GM12878 (cell line): ENCODE measurements at regions not wholly inside any gene's neighbourhood (a gene's known extent, or its start where the extent isn't known, plus 50 kb on each side); places are given as distances from the start of the nearest gene placed in this dataset.

Experiments used
- ATAC-seq: fragments of 200-7000 bp; cut with Tn5 transposase; 3 replicates; pipeline ENCODE4 v1.9.1; 2020; ENCODE audit warnings: mild to moderate bottlenecking, moderate library complexity
- BruUV-seq: library from RNA; stranded (reverse); fragments of 400-500 nt; replicated peaks from 2 replicates; lab custom pipeline; 2021; lab: Mats Ljungman, UMichigan
- CTCF ChIA-PET: fragments of 300-600 bp; sonication (Branson Sonifier 250); formaldehyde crosslinking; extraction: SDS; loops from one replicate; lab custom pipeline; 2021; ENCODE audit warnings: inconsistent platforms; lab: Yijun Ruan, JAX
- POLR2A ChIA-PET: fragments of 350-600 bp; formaldehyde crosslinking; extraction: SDS; loops from one replicate; lab custom pipeline; 2021; ENCODE audit warnings: inconsistent platforms; lab: Charles Lee
- RAD21 ChIA-PET: fragments of 300-600 bp; sonication (Branson Sonifier 250); formaldehyde crosslinking; loops from one replicate; lab custom pipeline; 2023; ENCODE audit warnings: antibody characterized with exemption; ENCODE audit not compliant: unreplicated experiment; lab: Charles Lee
- SMC1A ChIA-PET: fragments of 300-600 bp; sonication (Branson Sonifier 250); formaldehyde crosslinking; loops from one replicate; lab custom pipeline; 2023; ENCODE audit not compliant: unreplicated experiment, uncharacterized antibody; lab: Charles Lee
- DNase-seq: peaks from one replicate; pipeline ENCODE4 v3.0.0-alpha.2; 2011; ENCODE audit warnings: low read depth, low spot score
- FAIRE-seq: peaks from 3 replicates; lab custom pipeline; 2011; peaks lifted over from hg19 to GRCh38; lab: Jason Lieb, UNC
- H2AFZ ChIP-seq: 2 replicates; pipeline ENCODE4 v1.6.0; 2011; ENCODE audit warnings: low read depth, low read length, control low read depth; ENCODE audit not compliant: control insufficient read depth
- H3K27ac ChIP-seq: 2 replicates; pipeline ENCODE4 v1.5.1; 2011; ENCODE audit warnings: control low read depth; ENCODE audit not compliant: control insufficient read depth, insufficient read depth
- H3K27me3 ChIP-seq, 2 experiments: replicated peaks in 1 of 2; 2 replicates each; pipeline versions ENCODE4 v1.6.0 to v1.6.1; 2011; ENCODE audit warnings: low read length in 1 of 2; ENCODE audit not compliant: control insufficient read depth in 2 of 2, insufficient read depth in 2 of 2
- H3K36me3 ChIP-seq, 2 experiments: 2 replicates each; pipeline ENCODE4 v1.5.1; 2011; ENCODE audit warnings: low read length in 1 of 2; ENCODE audit not compliant: control insufficient read depth in 2 of 2, insufficient read depth in 2 of 2
- H3K4me1 ChIP-seq: 2 replicates; pipeline ENCODE4 v1.6.1; 2011; ENCODE audit warnings: mild to moderate bottlenecking, low read length, moderate library complexity, mixed read lengths; ENCODE audit not compliant: control insufficient read depth, insufficient read depth
- H3K4me2 ChIP-seq: 2 replicates; pipeline ENCODE4 v1.6.0; 2011; ENCODE audit warnings: control low read depth; ENCODE audit not compliant: control insufficient read depth, insufficient read depth
- H3K4me3 ChIP-seq: fragments of 200-600 bp; sonication (generic); 2 replicates; pipeline ENCODE4 v1.5.1; 2016
- H3K79me2 ChIP-seq: 2 replicates; pipeline ENCODE4 v1.6.0; 2011; ENCODE audit warnings: low read length; ENCODE audit not compliant: control insufficient read depth, insufficient read depth
- H3K9ac ChIP-seq: 2 replicates; pipeline ENCODE4 v1.8.0; 2011; ENCODE audit warnings: low read length, control low read depth, mixed read lengths; ENCODE audit not compliant: control insufficient read depth, insufficient read depth
- H3K9me3 ChIP-seq: replicated peaks from 3 replicates; pipeline ENCODE4 v1.5.1; 2011; ENCODE audit warnings: mild to moderate bottlenecking, low read length; ENCODE audit not compliant: control insufficient read depth, insufficient read depth
- H4K20me1 ChIP-seq: 2 replicates; pipeline ENCODE4 v1.6.0; 2011; ENCODE audit not compliant: control insufficient read depth, insufficient read depth
- BMI1 ChIP-seq: fragments of 450-650 bp; IDR thresholded peaks from 2 replicates; pipeline ENCODE4 v1.6.1; 2016; ENCODE audit warnings: mild to moderate bottlenecking, moderate library complexity, borderline replicate concordance
- HDAC2 ChIP-seq: fragments of 200-600 bp; sonication (generic); IDR thresholded peaks from 2 replicates; pipeline ENCODE4 v1.6.1; 2017
- MEF2A ChIP-seq: IDR thresholded peaks from 2 replicates; pipeline ENCODE4 v1.6.1; 2011; ENCODE audit warnings: low read depth, mild to moderate bottlenecking, low read length, moderate library complexity; ENCODE audit not compliant: insufficient read depth
- NR2F1 ChIP-seq: fragments of 450-650 bp; conservative IDR thresholded peaks from 2 replicates; pipeline ENCODE4 v1.6.1; 2017; ENCODE audit warnings: mild to moderate bottlenecking
- SIN3A ChIP-seq: IDR thresholded peaks from 2 replicates; pipeline ENCODE4 v1.6.1; 2012; ENCODE audit warnings: low read depth, low read length, improper control_type of control experiment
- ZNF217 ChIP-seq: fragments of 450-650 bp; IDR thresholded peaks from 2 replicates; pipeline ENCODE4 v1.6.1; 2017; ENCODE audit warnings: antibody characterized with exemption, mild to moderate bottlenecking
- ZNF384 ChIP-seq: IDR thresholded peaks from 2 replicates; pipeline ENCODE4 v1.6.1; 2012; ENCODE audit warnings: low read depth, mild to moderate bottlenecking, low read length, improper control_type of control experiment, borderline replicate concordance
- WGBS: methylation state at CpG from one replicate; pipeline ENCODE4 v1.1.6; 2016; ENCODE audit warnings: low lambda C conversion rate; ENCODE audit not compliant: insufficient replicate concordance, insufficient coverage; ENCODE audit errors: missing lambda C conversion rate; 5-methylcytosine and 5-hydroxymethylcytosine counted together
- in situ Hi-C: fragments of 300-500 bp; cut with MboI; formaldehyde crosslinking; loops from 9 replicates; pipeline ENCODE4 v1.14.3; 2018; ENCODE audit warnings: mixed read lengths
- intact Hi-C: fragments of 100-400 bp; cut with micrococcal nuclease; formaldehyde crosslinking; loops from one replicate; pipeline ENCODE4 v1.14.2; 2022; ENCODE audit not compliant: unreplicated experiment
- TF ChIP-seq, protein P1 (sequence below): IDR thresholded peaks from 2 replicates; pipeline ENCODE4 v1.6.1; 2012; ENCODE audit warnings: low read depth, low read length, improper control_type of control experiment
- TF ChIP-seq, protein P2 (sequence below): fragments of 450-650 bp; IDR thresholded peaks from 2 replicates; pipeline ENCODE4 v1.6.1; 2016; ENCODE audit warnings: mild to moderate bottlenecking, moderate library complexity, borderline replicate concordance
- TF ChIP-seq, protein P3 (sequence below): IDR thresholded peaks from 2 replicates; pipeline ENCODE4 v1.6.1; 2011; ENCODE audit warnings: borderline replicate concordance, low read depth, mild to moderate bottlenecking, moderate library complexity, mixed read lengths, low read length; ENCODE audit not compliant: insufficient read depth; ENCODE audit errors: extremely low read length

DNA sequence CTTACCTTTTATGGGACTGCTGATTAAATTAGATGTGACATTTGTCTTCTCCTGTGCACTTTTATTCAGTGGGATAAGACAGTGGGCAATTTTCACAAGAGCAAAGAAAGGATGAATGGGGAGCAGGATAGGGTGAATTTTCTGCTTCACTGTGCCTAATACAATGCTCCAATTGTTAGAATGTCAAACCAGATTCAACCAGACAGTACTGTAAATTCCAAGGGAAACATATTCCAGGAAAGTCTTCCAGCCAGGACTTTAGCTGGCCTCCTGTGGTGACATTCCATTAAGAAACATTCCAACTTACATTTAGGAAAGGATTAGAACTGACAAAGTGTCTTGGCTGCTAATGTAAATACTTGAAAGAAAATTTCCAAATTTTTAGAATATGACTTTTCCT, 100.1 kb upstream of the PROK2 start:
- CTCF ChIA-PET = interaction anchor here (2.4 kb wide), 1 partner anchor 10 kb away, joined by 9 read pairs; no protein-coding TSS in a partner anchor
- H3K4me3 ChIP-seq = no peak overlapping the region
- POLR2A ChIA-PET = no interaction called here
- H3K36me3 ChIP-seq = no peaks in the 10 kb centered on the region
- H3K27me3 ChIP-seq = no peaks in the 10 kb centered on the region; a peak in 2 of 4 replicates
- SMC1A ChIA-PET = no interaction called here
- no peak overlapping the region for H3K9ac ChIP-seq
- BruUV-seq = no TSS peak
- RAD21 ChIA-PET = interaction anchor here (1.6 kb wide), 1 partner anchor 10 kb away, joined by 3 read pairs; no protein-coding TSS in a partner anchor
- H3K4me2 ChIP-seq = no peak overlapping the region
- H4K20me1 ChIP-seq = no peaks in the 10 kb centered on the region
- ATAC-seq = no peak
- no peak for DNase-seq
- no peak overlapping the region for H2AFZ ChIP-seq
- TF ChIP-seq, protein P1, sequence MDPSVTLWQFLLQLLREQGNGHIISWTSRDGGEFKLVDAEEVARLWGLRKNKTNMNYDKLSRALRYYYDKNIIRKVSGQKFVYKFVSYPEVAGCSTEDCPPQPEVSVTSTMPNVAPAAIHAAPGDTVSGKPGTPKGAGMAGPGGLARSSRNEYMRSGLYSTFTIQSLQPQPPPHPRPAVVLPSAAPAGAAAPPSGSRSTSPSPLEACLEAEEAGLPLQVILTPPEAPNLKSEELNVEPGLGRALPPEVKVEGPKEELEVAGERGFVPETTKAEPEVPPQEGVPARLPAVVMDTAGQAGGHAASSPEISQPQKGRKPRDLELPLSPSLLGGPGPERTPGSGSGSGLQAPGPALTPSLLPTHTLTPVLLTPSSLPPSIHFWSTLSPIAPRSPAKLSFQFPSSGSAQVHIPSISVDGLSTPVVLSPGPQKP = no peak
- TF ChIP-seq ZNF217 = no peak
- no peak for TF ChIP-seq MEF2A
- no peaks in the 10 kb centered on the region for H3K9me3 ChIP-seq
- H3K4me1 ChIP-seq = no peaks in the 10 kb centered on the region
- H3K79me2 ChIP-seq = no peaks in the 10 kb centered on the region
- no peak overlapping the region for H3K27ac ChIP-seq
- no peak for FAIRE-seq
- in situ Hi-C loops = no loop called here
- intact Hi-C loops = no loop called here

DNA sequence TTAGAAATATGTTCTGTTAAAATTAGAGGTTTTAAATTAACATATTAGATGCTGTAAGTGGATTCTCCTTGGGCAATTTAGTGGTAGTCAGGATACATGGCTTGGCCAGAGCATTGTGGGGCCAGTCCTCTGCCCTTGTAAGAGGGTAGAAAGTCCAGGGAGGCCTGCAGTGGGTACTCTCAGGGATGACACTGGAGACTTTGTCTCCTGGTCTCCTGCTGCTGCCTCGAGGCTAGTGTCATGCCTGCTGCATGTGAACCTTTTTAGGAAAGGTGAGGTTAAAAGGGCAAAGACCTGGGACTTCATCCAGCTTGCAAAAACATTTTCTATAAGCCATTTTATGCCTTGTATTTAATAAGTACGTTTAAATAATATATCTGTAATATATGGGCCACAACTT, 96.8 kb upstream of the PROK2 start:
- no peaks in the 10 kb centered on the region for H3K79me2 ChIP-seq
- intact Hi-C loops (no loop called here), in situ Hi-C loops (no loop called here)
- no peak for ATAC-seq
- no peaks in the 10 kb centered on the region for H4K20me1 ChIP-seq
- DNase-seq = no peak
- no peak overlapping the region for H2AFZ ChIP-seq
- ChIA-PET RAD21 (no interaction called here), POLR2A (interaction anchor here (0.6 kb wide), 1 partner anchor 10 kb away, joined by 4 read pairs; no protein-coding TSS in a partner anchor), CTCF (interaction anchor here (1.0 kb wide), 1 partner anchor 10 kb away, joined by 3 read pairs; no protein-coding TSS in a partner anchor), SMC1A (interaction anchor here (1.0 to 1.8 kb wide), 2 partner anchors 9 kb away, joined by 4 to 6 read pairs; no protein-coding TSS in a partner anchor)
- H3K4me1 ChIP-seq = no peaks in the 10 kb centered on the region
- no TSS peak for BruUV-seq
- no peak overlapping the region for H3K27ac ChIP-seq
- H3K9ac ChIP-seq = no peak overlapping the region
- FAIRE-seq = no peak
- WGBS = 32% methylated on average over 2 of the region's 2 CpGs
- H3K4me3 ChIP-seq = no peak overlapping the region
- H3K4me2 ChIP-seq = no peak overlapping the region
- H3K27me3 ChIP-seq = no peaks in the 10 kb centered on the region; a peak in 1 of 4 replicates
- no peaks in the 10 kb centered on the region for H3K9me3 ChIP-seq
- H3K36me3 ChIP-seq = no peaks in the 10 kb centered on the region
- no peak for TF ChIP-seq SIN3A
- no peak for TF ChIP-seq BMI1
- TF ChIP-seq, protein P2, sequence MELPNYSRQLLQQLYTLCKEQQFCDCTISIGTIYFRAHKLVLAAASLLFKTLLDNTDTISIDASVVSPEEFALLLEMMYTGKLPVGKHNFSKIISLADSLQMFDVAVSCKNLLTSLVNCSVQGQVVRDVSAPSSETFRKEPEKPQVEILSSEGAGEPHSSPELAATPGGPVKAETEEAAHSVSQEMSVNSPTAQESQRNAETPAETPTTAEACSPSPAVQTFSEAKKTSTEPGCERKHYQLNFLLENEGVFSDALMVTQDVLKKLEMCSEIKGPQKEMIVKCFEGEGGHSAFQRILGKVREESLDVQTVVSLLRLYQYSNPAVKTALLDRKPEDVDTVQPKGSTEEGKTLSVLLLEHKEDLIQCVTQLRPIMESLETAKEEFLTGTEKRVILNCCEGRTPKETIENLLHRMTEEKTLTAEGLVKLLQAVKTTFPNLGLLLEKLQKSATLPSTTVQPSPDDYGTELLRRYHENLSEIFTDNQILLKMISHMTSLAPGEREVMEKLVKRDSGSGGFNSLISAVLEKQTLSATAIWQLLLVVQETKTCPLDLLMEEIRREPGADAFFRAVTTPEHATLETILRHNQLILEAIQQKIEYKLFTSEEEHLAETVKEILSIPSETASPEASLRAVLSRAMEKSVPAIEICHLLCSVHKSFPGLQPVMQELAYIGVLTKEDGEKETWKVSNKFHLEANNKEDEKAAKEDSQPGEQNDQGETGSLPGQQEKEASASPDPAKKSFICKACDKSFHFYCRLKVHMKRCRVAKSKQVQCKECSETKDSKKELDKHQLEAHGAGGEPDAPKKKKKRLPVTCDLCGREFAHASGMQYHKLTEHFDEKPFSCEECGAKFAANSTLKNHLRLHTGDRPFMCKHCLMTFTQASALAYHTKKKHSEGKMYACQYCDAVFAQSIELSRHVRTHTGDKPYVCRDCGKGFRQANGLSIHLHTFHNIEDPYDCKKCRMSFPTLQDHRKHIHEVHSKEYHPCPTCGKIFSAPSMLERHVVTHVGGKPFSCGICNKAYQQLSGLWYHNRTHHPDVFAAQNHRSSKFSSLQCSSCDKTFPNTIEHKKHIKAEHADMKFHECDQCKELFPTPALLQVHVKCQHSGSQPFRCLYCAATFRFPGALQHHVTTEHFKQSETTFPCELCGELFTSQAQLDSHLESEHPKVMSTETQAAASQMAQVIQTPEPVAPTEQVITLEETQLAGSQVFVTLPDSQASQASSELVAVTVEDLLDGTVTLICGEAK = no peak
- TF ChIP-seq HDAC2 = no peak
- no peak for TF ChIP-seq NR2F1
- no peak for TF ChIP-seq ZNF384
- TF ChIP-seq, protein P3, sequence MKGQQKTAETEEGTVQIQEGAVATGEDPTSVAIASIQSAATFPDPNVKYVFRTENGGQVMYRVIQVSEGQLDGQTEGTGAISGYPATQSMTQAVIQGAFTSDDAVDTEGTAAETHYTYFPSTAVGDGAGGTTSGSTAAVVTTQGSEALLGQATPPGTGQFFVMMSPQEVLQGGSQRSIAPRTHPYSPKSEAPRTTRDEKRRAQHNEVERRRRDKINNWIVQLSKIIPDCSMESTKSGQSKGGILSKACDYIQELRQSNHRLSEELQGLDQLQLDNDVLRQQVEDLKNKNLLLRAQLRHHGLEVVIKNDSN = no peak
